ENCODE measurements at regions not wholly inside any gene's neighbourhood (a gene's known extent, or its start where the extent isn't known, plus 50 kb on each side); places are given as distances from the start of the nearest gene placed in this dataset.

DNA sequence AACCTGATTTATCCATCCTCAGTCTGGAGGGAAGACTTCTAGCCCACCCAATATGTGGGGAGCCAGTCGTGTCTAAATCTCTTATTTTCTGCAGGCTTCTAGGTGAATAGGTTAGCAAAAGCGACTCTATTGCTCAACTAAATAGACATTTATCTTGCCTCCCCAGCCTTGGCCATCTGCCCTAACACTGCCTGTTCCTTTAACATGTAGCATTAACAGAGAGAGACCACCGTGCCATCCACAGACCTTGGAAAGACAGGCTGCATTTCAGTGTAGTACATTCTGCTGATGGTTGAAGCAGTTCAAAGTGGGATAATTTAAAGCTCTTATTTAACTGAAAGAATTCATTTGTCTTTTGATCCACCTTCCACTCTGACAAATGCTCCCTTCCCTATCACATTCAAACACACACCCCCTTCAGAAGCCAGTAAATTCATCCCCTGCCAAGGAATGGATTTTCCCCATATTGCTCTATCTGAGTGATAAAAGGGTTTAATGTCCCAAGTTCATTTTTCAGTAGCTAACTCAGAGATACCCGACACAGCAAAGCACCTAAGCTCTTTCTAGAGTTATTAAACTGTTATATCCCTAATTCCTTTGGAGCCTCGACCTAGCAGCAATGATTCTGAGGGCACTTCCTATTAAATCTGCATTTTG is 58.1 kb upstream of the COX10 start:
- no peak overlapping the region for H3K27ac ChIP-seq (ENCODE audit: low read length)
- no peak overlapping the region for H2AFZ ChIP-seq (ENCODE audit: low read depth, low read length)

DNA sequence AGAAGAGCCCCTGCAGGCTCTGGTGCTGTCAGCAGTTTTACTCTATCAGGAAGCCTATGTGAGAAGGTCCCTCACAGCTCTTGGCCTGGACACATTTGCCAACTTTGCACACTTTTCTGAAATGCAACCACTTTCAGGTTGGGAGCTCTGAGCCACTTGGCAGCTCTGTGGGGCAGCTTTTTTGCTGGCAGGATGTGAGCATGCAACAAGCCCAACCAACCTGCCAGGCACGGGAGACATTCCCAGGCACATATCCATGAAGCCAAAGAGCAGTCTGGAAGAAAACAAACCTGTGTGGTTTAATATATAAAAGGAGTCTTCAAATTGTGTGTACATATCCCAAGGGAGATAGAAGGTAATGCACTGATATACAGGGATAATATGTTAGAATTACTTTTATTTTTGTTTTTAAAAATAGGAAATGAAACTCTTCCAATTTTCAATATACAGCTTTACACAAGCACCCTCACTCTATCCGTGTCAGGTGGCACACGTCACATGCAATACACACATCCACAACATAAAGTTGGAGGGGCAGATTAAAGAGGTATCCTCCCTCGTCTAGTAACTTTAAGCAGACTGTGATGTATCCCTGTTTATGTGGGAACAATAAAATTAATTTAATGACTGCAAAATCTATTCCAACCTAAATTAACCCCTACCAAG is 57.4 kb upstream of the COX10 start:
- no peak overlapping the region for H2AFZ ChIP-seq (ENCODE audit: low read depth, low read length)
- no peaks in the 10 kb centered on the region for H3K9me2 ChIP-seq (ENCODE audit: insufficient read depth, low read length)
- H3F3A ChIP-seq (ENCODE audit: insufficient read depth, low read length, poor library complexity, severe bottlenecking): no peaks in the 10 kb centered on the region
- no peak overlapping the region for H3K4me3 ChIP-seq (ENCODE audit: low read length)
- H3K27me3 ChIP-seq (ENCODE audit: insufficient read depth, low read depth, low read length): no peaks in the 10 kb centered on the region
- no peaks in the 10 kb centered on the region for H3K9me3 ChIP-seq (ENCODE audit: low read length)
- no peak overlapping the region for H3K27ac ChIP-seq (ENCODE audit: low read length)
- no peak overlapping the region for H3K9ac ChIP-seq (ENCODE audit: low read length)
- H3K4me2 ChIP-seq (ENCODE audit: low read length): no peak overlapping the region
- no peaks in the 10 kb centered on the region for H4K20me1 ChIP-seq (ENCODE audit: insufficient read depth)
- no peaks in the 10 kb centered on the region for H3K79me2 ChIP-seq (replicated peaks; ENCODE audit: insufficient read depth, low read length)
- no peaks in the 10 kb centered on the region for H3K36me3 ChIP-seq (ENCODE audit: insufficient read depth, low read length)
- TF ChIP-seq POLR2AphosphoS5 (IDR thresholded peaks at IDR 0.05) (no peak), TAF1 (IDR thresholded peaks at IDR 0.05; ENCODE audit: low read depth) (no peak), EP300 (conservative IDR thresholded peaks at IDR 0.05; ENCODE audit: poor library complexity, severe bottlenecking) (no peak), MXI1 (conservative IDR thresholded peaks at IDR 0.05; ENCODE audit: poor library complexity, severe bottlenecking) (no peak), EZH2 (IDR thresholded peaks at IDR 0.05; ENCODE audit: borderline replicate concordance, insufficient read depth, low read length, poor library complexity, severe bottlenecking) (no peak), RAD21 (conservative IDR thresholded peaks at IDR 0.05) (no peak), SMC3 (conservative IDR thresholded peaks at IDR 0.05; ENCODE audit: poor library complexity) (no peak)
- TF ChIP-seq, protein P1, sequence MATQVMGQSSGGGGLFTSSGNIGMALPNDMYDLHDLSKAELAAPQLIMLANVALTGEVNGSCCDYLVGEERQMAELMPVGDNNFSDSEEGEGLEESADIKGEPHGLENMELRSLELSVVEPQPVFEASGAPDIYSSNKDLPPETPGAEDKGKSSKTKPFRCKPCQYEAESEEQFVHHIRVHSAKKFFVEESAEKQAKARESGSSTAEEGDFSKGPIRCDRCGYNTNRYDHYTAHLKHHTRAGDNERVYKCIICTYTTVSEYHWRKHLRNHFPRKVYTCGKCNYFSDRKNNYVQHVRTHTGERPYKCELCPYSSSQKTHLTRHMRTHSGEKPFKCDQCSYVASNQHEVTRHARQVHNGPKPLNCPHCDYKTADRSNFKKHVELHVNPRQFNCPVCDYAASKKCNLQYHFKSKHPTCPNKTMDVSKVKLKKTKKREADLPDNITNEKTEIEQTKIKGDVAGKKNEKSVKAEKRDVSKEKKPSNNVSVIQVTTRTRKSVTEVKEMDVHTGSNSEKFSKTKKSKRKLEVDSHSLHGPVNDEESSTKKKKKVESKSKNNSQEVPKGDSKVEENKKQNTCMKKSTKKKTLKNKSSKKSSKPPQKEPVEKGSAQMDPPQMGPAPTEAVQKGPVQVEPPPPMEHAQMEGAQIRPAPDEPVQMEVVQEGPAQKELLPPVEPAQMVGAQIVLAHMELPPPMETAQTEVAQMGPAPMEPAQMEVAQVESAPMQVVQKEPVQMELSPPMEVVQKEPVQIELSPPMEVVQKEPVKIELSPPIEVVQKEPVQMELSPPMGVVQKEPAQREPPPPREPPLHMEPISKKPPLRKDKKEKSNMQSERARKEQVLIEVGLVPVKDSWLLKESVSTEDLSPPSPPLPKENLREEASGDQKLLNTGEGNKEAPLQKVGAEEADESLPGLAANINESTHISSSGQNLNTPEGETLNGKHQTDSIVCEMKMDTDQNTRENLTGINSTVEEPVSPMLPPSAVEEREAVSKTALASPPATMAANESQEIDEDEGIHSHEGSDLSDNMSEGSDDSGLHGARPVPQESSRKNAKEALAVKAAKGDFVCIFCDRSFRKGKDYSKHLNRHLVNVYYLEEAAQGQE (IDR thresholded peaks at IDR 0.05; ENCODE audit: borderline replicate concordance): no peak
- TF ChIP-seq, protein P2, sequence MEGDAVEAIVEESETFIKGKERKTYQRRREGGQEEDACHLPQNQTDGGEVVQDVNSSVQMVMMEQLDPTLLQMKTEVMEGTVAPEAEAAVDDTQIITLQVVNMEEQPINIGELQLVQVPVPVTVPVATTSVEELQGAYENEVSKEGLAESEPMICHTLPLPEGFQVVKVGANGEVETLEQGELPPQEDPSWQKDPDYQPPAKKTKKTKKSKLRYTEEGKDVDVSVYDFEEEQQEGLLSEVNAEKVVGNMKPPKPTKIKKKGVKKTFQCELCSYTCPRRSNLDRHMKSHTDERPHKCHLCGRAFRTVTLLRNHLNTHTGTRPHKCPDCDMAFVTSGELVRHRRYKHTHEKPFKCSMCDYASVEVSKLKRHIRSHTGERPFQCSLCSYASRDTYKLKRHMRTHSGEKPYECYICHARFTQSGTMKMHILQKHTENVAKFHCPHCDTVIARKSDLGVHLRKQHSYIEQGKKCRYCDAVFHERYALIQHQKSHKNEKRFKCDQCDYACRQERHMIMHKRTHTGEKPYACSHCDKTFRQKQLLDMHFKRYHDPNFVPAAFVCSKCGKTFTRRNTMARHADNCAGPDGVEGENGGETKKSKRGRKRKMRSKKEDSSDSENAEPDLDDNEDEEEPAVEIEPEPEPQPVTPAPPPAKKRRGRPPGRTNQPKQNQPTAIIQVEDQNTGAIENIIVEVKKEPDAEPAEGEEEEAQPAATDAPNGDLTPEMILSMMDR (IDR thresholded peaks at IDR 0.05; ENCODE audit: poor library complexity, severe bottlenecking): no peak

More for the DNA sequence above, 58.1 kb upstream of the COX10 start:
- H3K27me3 ChIP-seq (ENCODE audit: insufficient read depth, low read depth, low read length): no peaks in the 10 kb centered on the region
- no peak overlapping the region for H3K9ac ChIP-seq (ENCODE audit: low read length)
- H3K36me3 ChIP-seq (ENCODE audit: insufficient read depth, low read length): no peaks in the 10 kb centered on the region
- TF ChIP-seq EZH2 (IDR thresholded peaks at IDR 0.05; ENCODE audit: borderline replicate concordance, insufficient read depth, low read length, poor library complexity, severe bottlenecking): no peak
- no peak for TF ChIP-seq RAD21 (conservative IDR thresholded peaks at IDR 0.05)
- TF ChIP-seq EP300 (conservative IDR thresholded peaks at IDR 0.05; ENCODE audit: poor library complexity, severe bottlenecking): no peak
- TF ChIP-seq SMC3 (conservative IDR thresholded peaks at IDR 0.05; ENCODE audit: poor library complexity): no peak
- TF ChIP-seq POLR2AphosphoS5 (IDR thresholded peaks at IDR 0.05): no peak
- no peak for TF ChIP-seq MXI1 (conservative IDR thresholded peaks at IDR 0.05; ENCODE audit: poor library complexity, severe bottlenecking)
- TF ChIP-seq, protein P2 (IDR thresholded peaks at IDR 0.05; ENCODE audit: poor library complexity, severe bottlenecking): no peak
- TF ChIP-seq, protein P1 (IDR thresholded peaks at IDR 0.05; ENCODE audit: borderline replicate concordance): no peak
- no peak for TF ChIP-seq TAF1 (IDR thresholded peaks at IDR 0.05; ENCODE audit: low read depth)
- H3F3A ChIP-seq (ENCODE audit: insufficient read depth, low read length, poor library complexity, severe bottlenecking): no peaks in the 10 kb centered on the region
- H3K4me3 ChIP-seq (ENCODE audit: low read length): no peak overlapping the region
- no peaks in the 10 kb centered on the region for H3K9me2 ChIP-seq (ENCODE audit: insufficient read depth, low read length)
- no peak overlapping the region for H3K4me2 ChIP-seq (ENCODE audit: low read length)
- H3K9me3 ChIP-seq (ENCODE audit: low read length): no peaks in the 10 kb centered on the region
- H4K20me1 ChIP-seq (ENCODE audit: insufficient read depth): no peaks in the 10 kb centered on the region
- no peaks in the 10 kb centered on the region for H3K79me2 ChIP-seq (replicated peaks; ENCODE audit: insufficient read depth, low read length)
